ENCODE measurements at regions not wholly inside any gene's neighbourhood (a gene's known extent, or its start where the extent isn't known, plus 50 kb on each side); places are given as distances from the start of the nearest gene placed in this dataset.

GRCh38 chr17:65418622-65419021 is 142.8 kb downstream of the AXIN2 start:
- intact Hi-C loops (cut with DNase I), result no loop called here
- H3K4me3 ChIP-seq, result no peak overlapping the region
- no peak overlapping the region for H3K27ac ChIP-seq
- H3K27me3 ChIP-seq, result no peaks in the 10 kb centered on the region
- WGBS, 3 donors, result 42 to 63% (median 53%) methylated on average over 3 of the region's 3 CpGs
- H3K36me3 ChIP-seq, result no peaks in the 10 kb centered on the region
- H3K9me3 ChIP-seq, result no peaks in the 10 kb centered on the region
- H3K4me1 ChIP-seq (ENCODE audit: insufficient read depth), result no peaks in the 10 kb centered on the region
- DNase-seq, result no peak
- TF ChIP-seq POLR2A (IDR thresholded peaks at IDR 0.05) (no peak), EP300 (IDR thresholded peaks at IDR 0.05) (no peak)

- no peaks in the 10 kb centered on the region for H3K4me1 ChIP-seq (ENCODE audit: insufficient read depth)
- no peak overlapping the region for H3K27ac ChIP-seq
- DNase-seq, result no peak
- no peak overlapping the region for H3K4me3 ChIP-seq
- H3K9me3 ChIP-seq, result no peaks in the 10 kb centered on the region
- 86 to 90% (median 89%) methylated on average over 7 of the region's 7 CpGs for WGBS, 3 donors
- TF ChIP-seq, protein P1, sequence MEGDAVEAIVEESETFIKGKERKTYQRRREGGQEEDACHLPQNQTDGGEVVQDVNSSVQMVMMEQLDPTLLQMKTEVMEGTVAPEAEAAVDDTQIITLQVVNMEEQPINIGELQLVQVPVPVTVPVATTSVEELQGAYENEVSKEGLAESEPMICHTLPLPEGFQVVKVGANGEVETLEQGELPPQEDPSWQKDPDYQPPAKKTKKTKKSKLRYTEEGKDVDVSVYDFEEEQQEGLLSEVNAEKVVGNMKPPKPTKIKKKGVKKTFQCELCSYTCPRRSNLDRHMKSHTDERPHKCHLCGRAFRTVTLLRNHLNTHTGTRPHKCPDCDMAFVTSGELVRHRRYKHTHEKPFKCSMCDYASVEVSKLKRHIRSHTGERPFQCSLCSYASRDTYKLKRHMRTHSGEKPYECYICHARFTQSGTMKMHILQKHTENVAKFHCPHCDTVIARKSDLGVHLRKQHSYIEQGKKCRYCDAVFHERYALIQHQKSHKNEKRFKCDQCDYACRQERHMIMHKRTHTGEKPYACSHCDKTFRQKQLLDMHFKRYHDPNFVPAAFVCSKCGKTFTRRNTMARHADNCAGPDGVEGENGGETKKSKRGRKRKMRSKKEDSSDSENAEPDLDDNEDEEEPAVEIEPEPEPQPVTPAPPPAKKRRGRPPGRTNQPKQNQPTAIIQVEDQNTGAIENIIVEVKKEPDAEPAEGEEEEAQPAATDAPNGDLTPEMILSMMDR (IDR thresholded peaks at IDR 0.05), result no peak
- TF ChIP-seq POLR2A (IDR thresholded peaks at IDR 0.05), result no peak
- TF ChIP-seq EP300 (IDR thresholded peaks at IDR 0.05), result no peak
- H3K27me3 ChIP-seq, result no peaks in the 10 kb centered on the region
- H3K36me3 ChIP-seq, result no peaks in the 10 kb centered on the region
- intact Hi-C loops (cut with DNase I), result no loop called here
These were observed 143.8 kb downstream of the AXIN2 start for GRCh38 chr17:65417406-65418221.

DNA sequence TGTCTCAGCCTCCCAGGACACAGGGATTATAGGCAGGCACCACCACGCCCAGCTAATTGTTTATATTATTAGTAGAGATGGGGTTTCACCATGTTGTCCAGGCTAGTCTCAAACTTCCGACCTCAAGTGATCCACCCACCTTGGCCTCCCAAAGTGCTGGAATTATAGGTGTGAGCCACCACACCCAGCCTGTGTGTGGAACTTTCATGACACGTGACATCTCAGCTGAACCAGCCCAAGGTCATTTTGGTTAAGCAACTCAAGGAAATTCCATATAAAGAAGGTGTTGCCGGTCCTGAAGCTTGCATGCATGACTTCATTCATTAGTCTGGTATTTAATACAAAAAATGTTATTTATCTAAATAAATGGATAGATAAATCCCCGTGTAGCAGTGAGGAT is 145.5 kb downstream of the AXIN2 start:
- Histone ChIP-seq H3K27me3 (no peaks in the 10 kb centered on the region), H3K27ac (no peak overlapping the region), H3K4me1 (ENCODE audit: insufficient read depth) (no peaks in the 10 kb centered on the region), H3K4me3 (no peak overlapping the region), H3K9me3 (no peaks in the 10 kb centered on the region), H3K36me3 (no peaks in the 10 kb centered on the region)
- intact Hi-C loops (cut with DNase I), result no loop called here
- DNase-seq, result no peak
- 65 to 73% (median 67%) methylated on average over 5 of the region's 5 CpGs for WGBS, 3 donors
- no peak for TF ChIP-seq POLR2A (IDR thresholded peaks at IDR 0.05)
- TF ChIP-seq EP300 (IDR thresholded peaks at IDR 0.05), result no peak
- TF ChIP-seq, protein P1 (IDR thresholded peaks at IDR 0.05), result no peak

GRCh38 chr17:65413390-65413789 is 148.1 kb downstream of the AXIN2 start:
- intact Hi-C loops (cut with DNase I), result no loop called here
- no peak overlapping the region for H3K4me3 ChIP-seq
- no peaks in the 10 kb centered on the region for H3K9me3 ChIP-seq
- no peaks in the 10 kb centered on the region for H3K27me3 ChIP-seq
- H3K36me3 ChIP-seq, result no peaks in the 10 kb centered on the region
- TF ChIP-seq EP300 (IDR thresholded peaks at IDR 0.05) (no peak), POLR2A (IDR thresholded peaks at IDR 0.05) (no peak)
- TF ChIP-seq, protein P1 (IDR thresholded peaks at IDR 0.05), result no peak
- no peak overlapping the region for H3K27ac ChIP-seq
- no peak for DNase-seq
- 86 to 87% (median 86%) methylated on average over 2 of the region's 2 CpGs for WGBS, 3 donors
- H3K4me1 ChIP-seq (ENCODE audit: insufficient read depth), result no peaks in the 10 kb centered on the region

- intact Hi-C loops (cut with DNase I), result no loop called here
- no peaks in the 10 kb centered on the region for H3K4me1 ChIP-seq (ENCODE audit: insufficient read depth)
- no peak for TF ChIP-seq EP300 (IDR thresholded peaks at IDR 0.05)
- TF ChIP-seq, protein P1 (IDR thresholded peaks at IDR 0.05), result no peak
- TF ChIP-seq POLR2A (IDR thresholded peaks at IDR 0.05), result no peak
- DNase-seq, result no peak
- no peaks in the 10 kb centered on the region for H3K9me3 ChIP-seq
- 43 to 52% (median 44%) methylated on average over 1 of the region's 1 CpG for WGBS, 3 donors
- no peaks in the 10 kb centered on the region for H3K27me3 ChIP-seq
- H3K27ac ChIP-seq, result no peak overlapping the region
- no peak overlapping the region for H3K4me3 ChIP-seq
- H3K36me3 ChIP-seq, result no peaks in the 10 kb centered on the region
These were observed 152.1 kb downstream of the AXIN2 start for GRCh38 chr17:65409381-65409780.

Data from ovary (tissue), 7 donors.